Keratinocyte (primary cell): ENCODE measurements at regions not wholly inside any gene's neighbourhood (a gene's known extent, or its start where the extent isn't known, plus 50 kb on each side); places are given as distances from the start of the nearest gene placed in this dataset.

Experiments
- DNase-seq: peaks from one replicate; pipeline ENCODE4 v3.0.0-alpha.2; 2011; ENCODE audit warnings: low read depth, missing footprints, low spot score
- FAIRE-seq: peaks from 2 replicates; lab custom pipeline; 2011; peaks lifted over from hg19 to GRCh38; lab: Jason Lieb, UNC
- H2AFZ ChIP-seq: 2 replicates; pipeline ENCODE4 v1.6.0; 2012; ENCODE audit warnings: low read length, control low read depth, inconsistent platforms; ENCODE audit not compliant: control insufficient read depth
- H3K27ac ChIP-seq: 2 replicates; pipeline ENCODE4 v1.5.1; 2011; ENCODE audit warnings: low read length; ENCODE audit not compliant: control insufficient read depth, insufficient read depth
- H3K27me3 ChIP-seq: 3 replicates; pipeline ENCODE4 v1.6.0; 2011; ENCODE audit warnings: low read length; ENCODE audit not compliant: control insufficient read depth, insufficient read depth; ENCODE audit errors: extremely low read depth
- H3K36me3 ChIP-seq, 2 experiments: 2 replicates in 1 of 2; 3 replicates in 1 of 2; pipeline ENCODE4 v1.5.1; 2011; ENCODE audit warnings: low read length in 2 of 2, mild to moderate bottlenecking in 1 of 2; ENCODE audit not compliant: control insufficient read depth in 2 of 2, insufficient read depth in 2 of 2; ENCODE audit errors: extremely low read depth in 1 of 2
- H3K4me1 ChIP-seq: 3 replicates; pipeline ENCODE4 v1.5.1; 2011; ENCODE audit warnings: low read length; ENCODE audit not compliant: control insufficient read depth, insufficient read depth; ENCODE audit errors: extremely low read depth
- H3K4me2 ChIP-seq: 3 replicates; pipeline ENCODE4 v1.6.0; 2011; ENCODE audit warnings: low read depth, low read length; ENCODE audit not compliant: control insufficient read depth, insufficient read depth; ENCODE audit errors: extremely low read depth
- H3K4me3 ChIP-seq, 3 experiments: fragments of 200-600 bp in 1 of 3; sonication (generic) in 1 of 3; 2 replicates in 2 of 3; 3 replicates in 1 of 3; pipeline ENCODE4 v1.5.1; 2011 to 2016; ENCODE audit warnings: low read length in 3 of 3, mild to moderate bottlenecking in 3 of 3, control low read depth in 2 of 3, inconsistent platforms in 1 of 3, low read depth in 1 of 3, mixed read lengths in 1 of 3, mixed run types in 1 of 3, moderate library complexity in 1 of 3; ENCODE audit not compliant: control insufficient read depth in 2 of 3, insufficient read depth in 2 of 3; ENCODE audit errors: extremely low read depth in 1 of 3
- H3K79me2 ChIP-seq: 2 replicates; pipeline ENCODE4 v1.6.0; 2012; ENCODE audit warnings: low read length; ENCODE audit not compliant: control insufficient read depth, insufficient read depth
- H3K9ac ChIP-seq: 3 replicates; pipeline ENCODE4 v1.6.0; 2011; ENCODE audit warnings: low read length; ENCODE audit not compliant: control insufficient read depth, insufficient read depth; ENCODE audit errors: extremely low read depth
- H3K9me1 ChIP-seq: 3 replicates; pipeline ENCODE4 v1.6.0; 2011; ENCODE audit warnings: low read length; ENCODE audit not compliant: control insufficient read depth, insufficient read depth; ENCODE audit errors: extremely low read depth
- H3K9me3 ChIP-seq: 2 replicates; pipeline ENCODE4 v1.5.1; 2012; ENCODE audit warnings: low read depth, low read length; ENCODE audit not compliant: control insufficient read depth
- H4K20me1 ChIP-seq: 3 replicates; pipeline ENCODE4 v1.6.0; 2011; ENCODE audit warnings: low read length; ENCODE audit not compliant: control insufficient read depth, insufficient read depth; ENCODE audit errors: extremely low read depth
- CTCF ChIP-seq, 3 experiments: IDR thresholded peaks in 1 of 3; conservative IDR thresholded peaks in 1 of 3; optimal IDR thresholded peaks in 1 of 3; 2 replicates in 2 of 3; 3 replicates in 1 of 3; pipeline versions ENCODE3 to v1.5.1; 2011; ENCODE audit warnings: low read length in 3 of 3, mild to moderate bottlenecking in 3 of 3, moderate library complexity in 2 of 3, control low read depth in 1 of 3, inconsistent platforms in 1 of 3; ENCODE audit not compliant: insufficient read depth in 2 of 3; ENCODE audit errors: extremely low read depth in 1 of 3
- EZH2 ChIP-seq: IDR thresholded peaks from one replicate; pipeline ENCODE4 v1.6.1; 2012; ENCODE audit warnings: inconsistent platforms, mild to moderate bottlenecking, low read length, moderate library complexity
- dilution Hi-C: fragments of 300-500 bp; cut with MboI; formaldehyde crosslinking; loops from one replicate; pipeline ENCODE4 v1.7.0; 2020; ENCODE audit warnings: low sequenced_read_pairs; ENCODE audit not compliant: extremely low pct_ligation_motif_present

GRCh38 chr2:225932811-225933413, 533.4 kb downstream of the NYAP2 start:
- Histone ChIP-seq H3K4me1 (no peaks in the 10 kb centered on the region), H2AFZ (no peak overlapping the region), H3K27ac (no peak overlapping the region), H3K4me3 (no peak overlapping the region), H3K9me3 (no peaks in the 10 kb centered on the region), H3K9ac (no peak overlapping the region), H3K27me3 (no peaks in the 10 kb centered on the region), H3K79me2 (no peaks in the 10 kb centered on the region), H4K20me1 (no peaks in the 10 kb centered on the region), H3K36me3 (no peaks in the 10 kb centered on the region), H3K4me2 (no peak overlapping the region), H3K9me1 (no peaks in the 10 kb centered on the region)
- dilution Hi-C loops: no loop called here
- FAIRE-seq (no peak), DNase-seq (no peak)
- TF ChIP-seq EZH2 (no peak), CTCF (optimal IDR thresholded peaks at IDR 0.05 in 1 of 3, IDR thresholded peaks at IDR 0.05 in 1 of 3, conservative IDR thresholded peaks at IDR 0.05 in 1 of 3; ENCODE audit: extremely low read depth in 1 of 3, insufficient read depth in 2 of 3, low read length in 3 of 3) (no peak)

GRCh38 chr2:225930687-225931086, 531.2 kb downstream of the NYAP2 start:
- Histone ChIP-seq H3K9me1 (no peaks in the 10 kb centered on the region), H4K20me1 (no peaks in the 10 kb centered on the region), H2AFZ (no peak overlapping the region), H3K9me3 (no peaks in the 10 kb centered on the region), H3K4me2 (no peak overlapping the region), H3K79me2 (no peaks in the 10 kb centered on the region), H3K4me1 (no peaks in the 10 kb centered on the region), H3K27me3 (no peaks in the 10 kb centered on the region), H3K4me3 (no peak overlapping the region), H3K27ac (no peak overlapping the region), H3K36me3 (no peaks in the 10 kb centered on the region), H3K9ac (no peak overlapping the region)
- FAIRE-seq: no peak
- DNase-seq: no peak
- dilution Hi-C loops: no loop called here
- TF ChIP-seq CTCF (optimal IDR thresholded peaks at IDR 0.05 in 1 of 3, IDR thresholded peaks at IDR 0.05 in 1 of 3, conservative IDR thresholded peaks at IDR 0.05 in 1 of 3; ENCODE audit: extremely low read depth in 1 of 3, insufficient read depth in 2 of 3, low read length in 3 of 3) (no peak), EZH2 (no peak)
